ENCODE measurements at regions not wholly inside any gene's neighbourhood (a gene's known extent, or its start where the extent isn't known, plus 50 kb on each side); places are given as distances from the start of the nearest gene placed in this dataset.

GRCh38 chr6:95135182-95135581, 442.2 kb upstream of the MANEA start:
- no CpG with 5 or more reads among the region's 1 CpG for WGBS (ENCODE audit: insufficient coverage, low lambda C conversion rate)

GRCh38 chr6:95142101-95142500, 435.2 kb upstream of the MANEA start:
- H3K9me3 ChIP-seq (ENCODE audit: control insufficient read depth, low read depth, low read length): no peaks in the 10 kb centered on the region
- DNase-seq: no peak
- H3K4me1 ChIP-seq (ENCODE audit: control insufficient read depth, insufficient read depth, low read length): no peaks in the 10 kb centered on the region
- WGBS (ENCODE audit: insufficient coverage, low lambda C conversion rate): 88% methylated on average over 1 of the region's 2 CpGs
- no peaks in the 10 kb centered on the region for H3K27me3 ChIP-seq (ENCODE audit: control insufficient read depth, insufficient read depth, low read length)
- H3K4me3 ChIP-seq (ENCODE audit: low read length): no peak overlapping the region
- H3K36me3 ChIP-seq (ENCODE audit: control insufficient read depth, insufficient read depth, low read length): no peaks in the 10 kb centered on the region
- H3K27ac ChIP-seq (ENCODE audit: low read length): no peak overlapping the region

More at GRCh38 chr6:95135182-95135581, 442.2 kb upstream of the MANEA start:
- Histone ChIP-seq H3K27ac (ENCODE audit: low read length) (no peak overlapping the region), H3K4me3 (ENCODE audit: low read length) (no peak overlapping the region), H3K36me3 (ENCODE audit: control insufficient read depth, insufficient read depth, low read length) (no peaks in the 10 kb centered on the region), H3K4me1 (ENCODE audit: control insufficient read depth, insufficient read depth, low read length) (no peaks in the 10 kb centered on the region), H3K27me3 (ENCODE audit: control insufficient read depth, insufficient read depth, low read length) (no peaks in the 10 kb centered on the region), H3K9me3 (ENCODE audit: control insufficient read depth, low read depth, low read length) (no peaks in the 10 kb centered on the region)
- no peak for DNase-seq

DNA sequence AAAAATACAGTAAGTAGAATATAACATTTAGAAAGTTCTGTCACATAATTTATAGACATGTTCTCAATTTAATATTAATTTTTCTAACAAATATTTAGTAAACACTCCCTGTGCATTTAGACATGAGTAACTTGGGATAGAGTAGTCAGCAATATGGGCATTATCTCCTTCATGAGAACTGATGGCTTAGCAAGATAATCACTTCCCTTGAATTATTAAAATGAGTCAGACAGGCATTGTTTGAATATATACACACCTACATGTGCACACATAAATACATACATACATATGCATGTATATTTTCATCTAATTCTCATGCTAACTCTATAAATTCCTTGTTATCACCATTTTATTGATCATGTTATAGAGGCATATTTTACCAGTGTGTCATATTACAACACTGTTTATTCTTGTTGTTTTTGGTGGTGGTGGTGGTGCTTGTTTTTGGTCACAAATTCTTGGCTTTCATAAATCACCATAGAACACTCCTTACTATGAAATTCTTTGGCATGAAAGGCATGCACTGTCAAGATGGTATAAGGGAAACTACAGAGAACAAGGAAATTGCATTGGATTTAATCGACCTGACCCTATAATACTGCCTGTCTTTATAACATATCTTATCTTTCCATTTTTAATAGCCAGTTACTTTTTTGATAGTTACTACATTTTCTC, 434.5 kb upstream of the MANEA start:
- Histone ChIP-seq H3K4me3 (ENCODE audit: low read length) (no peak overlapping the region), H3K9me3 (ENCODE audit: control insufficient read depth, low read depth, low read length) (no peaks in the 10 kb centered on the region), H3K36me3 (ENCODE audit: control insufficient read depth, insufficient read depth, low read length) (no peaks in the 10 kb centered on the region), H3K27ac (ENCODE audit: low read length) (no peak overlapping the region), H3K4me1 (ENCODE audit: control insufficient read depth, insufficient read depth, low read length) (no peaks in the 10 kb centered on the region), H3K27me3 (ENCODE audit: control insufficient read depth, insufficient read depth, low read length) (no peaks in the 10 kb centered on the region)
- no peak for DNase-seq
- WGBS (ENCODE audit: insufficient coverage, low lambda C conversion rate): 75% methylated on average over 1 of the region's 1 CpG

DNA sequence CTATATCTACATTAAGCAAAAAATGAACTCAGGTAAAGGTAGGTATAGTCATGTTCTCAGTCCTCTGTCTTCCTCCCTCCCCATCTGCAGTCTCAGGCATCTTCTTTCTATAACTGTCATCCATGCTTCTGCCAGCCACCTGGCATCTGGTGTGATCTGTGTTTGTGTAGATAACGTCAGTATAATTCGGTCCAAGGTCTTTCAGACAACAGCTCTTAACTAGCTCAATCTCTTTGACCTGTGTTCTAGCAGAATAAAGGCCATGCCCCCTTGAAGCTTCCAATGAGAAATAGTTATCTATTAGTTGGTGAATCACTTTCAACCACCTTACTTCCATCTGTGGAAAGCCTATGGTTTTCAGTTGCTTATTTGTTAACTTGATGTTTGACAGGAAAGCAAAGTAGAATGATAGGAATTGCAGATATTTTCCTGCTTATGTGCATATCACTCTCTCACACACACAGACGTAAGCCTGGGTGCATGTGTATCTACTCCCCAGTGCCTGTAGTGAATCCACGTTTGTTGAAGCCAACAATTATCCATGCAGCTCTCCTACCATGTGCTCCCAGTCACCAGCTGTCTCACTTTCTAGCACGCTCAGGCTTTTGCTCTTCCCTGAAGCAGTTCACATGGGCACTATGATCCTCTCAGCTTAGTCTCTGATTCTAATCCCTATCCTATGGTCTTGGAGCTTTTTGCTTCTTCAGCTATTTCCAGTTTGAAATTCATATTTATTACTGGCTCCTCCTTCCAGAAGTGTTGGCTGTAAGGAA, 433.7 kb upstream of the MANEA start:
- Histone ChIP-seq H3K36me3 (ENCODE audit: control insufficient read depth, insufficient read depth, low read length) (no peaks in the 10 kb centered on the region), H3K27ac (ENCODE audit: low read length) (no peak overlapping the region), H3K9me3 (ENCODE audit: control insufficient read depth, low read depth, low read length) (no peaks in the 10 kb centered on the region), H3K4me1 (ENCODE audit: control insufficient read depth, insufficient read depth, low read length) (no peaks in the 10 kb centered on the region), H3K27me3 (ENCODE audit: control insufficient read depth, insufficient read depth, low read length) (no peaks in the 10 kb centered on the region), H3K4me3 (ENCODE audit: low read length) (no peak overlapping the region)
- no peak for DNase-seq
- WGBS (ENCODE audit: insufficient coverage, low lambda C conversion rate): no CpG with 5 or more reads among the region's 5 CpGs

GRCh38 chr6:95145457-95145856, 431.9 kb upstream of the MANEA start:
- Histone ChIP-seq H3K36me3 (ENCODE audit: control insufficient read depth, insufficient read depth, low read length) (no peaks in the 10 kb centered on the region), H3K4me3 (ENCODE audit: low read length) (no peak overlapping the region), H3K27ac (ENCODE audit: low read length) (no peak overlapping the region), H3K4me1 (ENCODE audit: control insufficient read depth, insufficient read depth, low read length) (no peaks in the 10 kb centered on the region), H3K9me3 (ENCODE audit: control insufficient read depth, low read depth, low read length) (no peaks in the 10 kb centered on the region), H3K27me3 (ENCODE audit: control insufficient read depth, insufficient read depth, low read length) (no peaks in the 10 kb centered on the region)
- WGBS (ENCODE audit: insufficient coverage, low lambda C conversion rate): no CpG with 5 or more reads among the region's 1 CpG
- no peak for DNase-seq

- H3K9me3 ChIP-seq (ENCODE audit: control insufficient read depth, low read depth, low read length): no peaks in the 10 kb centered on the region
- H3K36me3 ChIP-seq (ENCODE audit: control insufficient read depth, insufficient read depth, low read length): no peaks in the 10 kb centered on the region
- H3K27me3 ChIP-seq (ENCODE audit: control insufficient read depth, insufficient read depth, low read length): no peaks in the 10 kb centered on the region
- H3K27ac ChIP-seq (ENCODE audit: low read length): no peak overlapping the region
- no peak for DNase-seq
- no peak overlapping the region for H3K4me3 ChIP-seq (ENCODE audit: low read length)
- H3K4me1 ChIP-seq (ENCODE audit: control insufficient read depth, insufficient read depth, low read length): no peaks in the 10 kb centered on the region
These were observed 417.8 kb upstream of the MANEA start for GRCh38 chr6:95159557-95159956.

GRCh38 chr6:95169775-95170174, 407.6 kb upstream of the MANEA start:
- no peaks in the 10 kb centered on the region for H3K4me1 ChIP-seq (ENCODE audit: control insufficient read depth, insufficient read depth, low read length)
- DNase-seq: no peak
- H3K9me3 ChIP-seq (ENCODE audit: control insufficient read depth, low read depth, low read length): no peaks in the 10 kb centered on the region
- H3K27ac ChIP-seq (ENCODE audit: low read length): no peak overlapping the region
- H3K27me3 ChIP-seq (ENCODE audit: control insufficient read depth, insufficient read depth, low read length): no peaks in the 10 kb centered on the region
- H3K36me3 ChIP-seq (ENCODE audit: control insufficient read depth, insufficient read depth, low read length): no peaks in the 10 kb centered on the region
- H3K4me3 ChIP-seq (ENCODE audit: low read length): no peak overlapping the region
- no CpG with 5 or more reads among the region's 2 CpGs for WGBS (ENCODE audit: insufficient coverage, low lambda C conversion rate)

- H3K27ac ChIP-seq (ENCODE audit: low read length): no peak overlapping the region
- H3K9me3 ChIP-seq (ENCODE audit: control insufficient read depth, low read depth, low read length): no peaks in the 10 kb centered on the region
- no peak for DNase-seq
- H3K27me3 ChIP-seq (ENCODE audit: control insufficient read depth, insufficient read depth, low read length): no peaks in the 10 kb centered on the region
- H3K4me1 ChIP-seq (ENCODE audit: control insufficient read depth, insufficient read depth, low read length): no peaks in the 10 kb centered on the region
- H3K4me3 ChIP-seq (ENCODE audit: low read length): no peak overlapping the region
- H3K36me3 ChIP-seq (ENCODE audit: control insufficient read depth, insufficient read depth, low read length): no peaks in the 10 kb centered on the region
- WGBS (ENCODE audit: insufficient coverage, low lambda C conversion rate): 63% methylated on average over 1 of the region's 4 CpGs
These were observed 401.2 kb upstream of the MANEA start for GRCh38 chr6:95175927-95176675.

- WGBS (ENCODE audit: insufficient coverage, low lambda C conversion rate): 51% methylated on average over 2 of the region's 2 CpGs
- H3K27ac ChIP-seq (ENCODE audit: low read length): no peak overlapping the region
- DNase-seq: no peak
- H3K36me3 ChIP-seq (ENCODE audit: control insufficient read depth, insufficient read depth, low read length): no peaks in the 10 kb centered on the region
- no peak overlapping the region for H3K4me3 ChIP-seq (ENCODE audit: low read length)
- no peaks in the 10 kb centered on the region for H3K27me3 ChIP-seq (ENCODE audit: control insufficient read depth, insufficient read depth, low read length)
- no peaks in the 10 kb centered on the region for H3K9me3 ChIP-seq (ENCODE audit: control insufficient read depth, low read depth, low read length)
- no peaks in the 10 kb centered on the region for H3K4me1 ChIP-seq (ENCODE audit: control insufficient read depth, insufficient read depth, low read length)
These were observed 391.5 kb upstream of the MANEA start for GRCh38 chr6:95185874-95186273.

- no CpG with 5 or more reads among the region's 1 CpG for WGBS (ENCODE audit: insufficient coverage, low lambda C conversion rate)
- DNase-seq: no peak
- H3K27me3 ChIP-seq (ENCODE audit: control insufficient read depth, insufficient read depth, low read length): no peaks in the 10 kb centered on the region
- H3K36me3 ChIP-seq (ENCODE audit: control insufficient read depth, insufficient read depth, low read length): no peaks in the 10 kb centered on the region
- no peak overlapping the region for H3K27ac ChIP-seq (ENCODE audit: low read length)
- H3K9me3 ChIP-seq (ENCODE audit: control insufficient read depth, low read depth, low read length): no peaks in the 10 kb centered on the region
- H3K4me3 ChIP-seq (ENCODE audit: low read length): no peak overlapping the region
- no peaks in the 10 kb centered on the region for H3K4me1 ChIP-seq (ENCODE audit: control insufficient read depth, insufficient read depth, low read length)
These were observed 390.6 kb upstream of the MANEA start for GRCh38 chr6:95186710-95187109.

Measured in large intestine (tissue), 3 donors.